ENCODE measurements at regions not wholly inside any gene's neighbourhood (a gene's known extent, or its start where the extent isn't known, plus 50 kb on each side); places are given as distances from the start of the nearest gene placed in this dataset.

DNA sequence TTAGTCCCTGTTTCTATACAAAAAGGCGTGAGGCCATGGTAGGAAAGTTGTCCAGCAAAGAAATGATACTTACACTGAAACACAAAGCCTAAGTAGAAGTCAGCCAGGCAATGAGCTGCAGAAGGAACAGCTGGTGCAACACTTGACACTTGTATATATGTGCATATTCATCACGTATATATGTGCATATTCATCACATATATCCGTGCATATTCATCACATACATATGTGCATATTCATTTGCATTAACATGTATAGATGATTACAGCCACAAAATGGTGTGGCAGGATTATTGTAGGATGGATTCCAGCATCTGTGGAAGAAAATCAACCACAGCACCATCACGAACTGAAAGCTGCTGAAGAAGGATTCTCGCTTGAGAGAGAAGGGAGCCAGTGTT is 189.0 kb upstream of the RGS18 start:
- TF ChIP-seq, protein P1, sequence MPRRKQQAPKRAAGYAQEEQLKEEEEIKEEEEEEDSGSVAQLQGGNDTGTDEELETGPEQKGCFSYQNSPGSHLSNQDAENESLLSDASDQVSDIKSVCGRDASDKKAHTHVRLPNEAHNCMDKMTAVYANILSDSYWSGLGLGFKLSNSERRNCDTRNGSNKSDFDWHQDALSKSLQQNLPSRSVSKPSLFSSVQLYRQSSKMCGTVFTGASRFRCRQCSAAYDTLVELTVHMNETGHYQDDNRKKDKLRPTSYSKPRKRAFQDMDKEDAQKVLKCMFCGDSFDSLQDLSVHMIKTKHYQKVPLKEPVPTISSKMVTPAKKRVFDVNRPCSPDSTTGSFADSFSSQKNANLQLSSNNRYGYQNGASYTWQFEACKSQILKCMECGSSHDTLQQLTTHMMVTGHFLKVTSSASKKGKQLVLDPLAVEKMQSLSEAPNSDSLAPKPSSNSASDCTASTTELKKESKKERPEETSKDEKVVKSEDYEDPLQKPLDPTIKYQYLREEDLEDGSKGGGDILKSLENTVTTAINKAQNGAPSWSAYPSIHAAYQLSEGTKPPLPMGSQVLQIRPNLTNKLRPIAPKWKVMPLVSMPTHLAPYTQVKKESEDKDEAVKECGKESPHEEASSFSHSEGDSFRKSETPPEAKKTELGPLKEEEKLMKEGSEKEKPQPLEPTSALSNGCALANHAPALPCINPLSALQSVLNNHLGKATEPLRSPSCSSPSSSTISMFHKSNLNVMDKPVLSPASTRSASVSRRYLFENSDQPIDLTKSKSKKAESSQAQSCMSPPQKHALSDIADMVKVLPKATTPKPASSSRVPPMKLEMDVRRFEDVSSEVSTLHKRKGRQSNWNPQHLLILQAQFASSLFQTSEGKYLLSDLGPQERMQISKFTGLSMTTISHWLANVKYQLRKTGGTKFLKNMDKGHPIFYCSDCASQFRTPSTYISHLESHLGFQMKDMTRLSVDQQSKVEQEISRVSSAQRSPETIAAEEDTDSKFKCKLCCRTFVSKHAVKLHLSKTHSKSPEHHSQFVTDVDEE (CRISPR knock-in tag; IDR thresholded peaks at IDR 0.05) = no peak
- ATAC-seq = no peak

DNA sequence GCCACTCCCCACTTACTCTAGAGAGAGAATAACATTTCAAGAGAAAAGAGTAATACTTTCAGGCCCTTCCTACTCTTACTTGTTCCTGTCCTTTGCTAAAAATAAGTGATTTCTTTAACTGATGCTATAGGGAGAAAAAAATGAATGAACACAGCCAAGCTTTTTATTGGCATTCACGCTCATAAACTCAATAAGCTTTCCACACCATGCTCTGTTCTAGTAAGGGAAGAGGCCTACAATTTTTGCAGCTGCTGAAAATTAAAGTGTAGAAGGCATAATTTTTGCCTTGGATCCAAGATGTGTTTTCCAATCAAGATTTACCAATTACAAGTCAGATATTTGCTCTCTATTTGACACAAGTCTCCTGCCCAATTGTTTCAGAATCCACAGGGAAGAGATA is 188.1 kb upstream of the RGS18 start:
- no peak for ATAC-seq
- TF ChIP-seq ESRRG (CRISPR knock-in tag; IDR thresholded peaks at IDR 0.05) (no peak), GLIS3 (CRISPR knock-in tag; IDR thresholded peaks at IDR 0.05) (no peak), TCF4 (CRISPR knock-in tag; IDR thresholded peaks at IDR 0.05; ENCODE audit: borderline replicate concordance) (no peak), ARNTL (CRISPR knock-in tag; IDR thresholded peaks at IDR 0.05; ENCODE audit: borderline replicate concordance, low read depth) (no peak), ZFP30 (CRISPR knock-in tag; IDR thresholded peaks at IDR 0.05) (no peak), PATZ1 (CRISPR knock-in tag; IDR thresholded peaks at IDR 0.05; ENCODE audit: borderline replicate concordance) (no peak), POU6F1 (CRISPR knock-in tag; IDR thresholded peaks at IDR 0.05; ENCODE audit: borderline replicate concordance, low read depth) (no peak), TOX (CRISPR knock-in tag; IDR thresholded peaks at IDR 0.05; ENCODE audit: borderline replicate concordance) (no peak), ISL1 (CRISPR knock-in tag; IDR thresholded peaks at IDR 0.05) (no peak), OSR1 (CRISPR knock-in tag; IDR thresholded peaks at IDR 0.05) (no peak), ZFP3 (CRISPR knock-in tag; IDR thresholded peaks at IDR 0.05) (no peak), ZC3H10 (CRISPR knock-in tag; IDR thresholded peaks at IDR 0.05) (no peak), PPARA (CRISPR knock-in tag; IDR thresholded peaks at IDR 0.05; ENCODE audit: borderline replicate concordance) (no peak), RARB (CRISPR knock-in tag; IDR thresholded peaks at IDR 0.05) (no peak)

DNA sequence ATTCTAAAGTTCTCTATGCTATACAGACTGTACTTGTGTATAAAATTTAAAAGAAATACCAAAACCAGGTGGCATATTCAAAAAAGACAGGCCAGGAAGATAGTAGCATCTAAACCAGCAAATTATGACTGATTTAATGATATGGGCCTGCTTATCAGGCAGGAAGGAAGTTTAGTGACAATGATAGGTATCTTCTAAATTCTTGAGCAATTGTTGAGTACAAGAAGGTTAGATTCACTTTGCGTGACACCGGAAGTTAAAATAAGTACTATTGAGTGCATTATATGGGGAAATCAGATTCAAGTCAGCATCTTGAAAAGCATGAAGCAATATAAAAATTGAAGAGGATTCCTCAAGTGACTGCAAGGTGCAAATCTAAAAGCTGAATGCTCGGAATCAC is 186.8 kb upstream of the RGS18 start:
- TF ChIP-seq SNAI2 (CRISPR knock-in tag; IDR thresholded peaks at IDR 0.05) (no peak), ZNF8 (CRISPR knock-in tag; IDR thresholded peaks at IDR 0.05) (no peak), ZC3H10 (CRISPR knock-in tag; IDR thresholded peaks at IDR 0.05) (no peak), ESRRG (CRISPR knock-in tag; IDR thresholded peaks at IDR 0.05) (no peak)
- ATAC-seq = no peak

- no peak for ATAC-seq
- TF ChIP-seq ZNF8 (CRISPR knock-in tag; IDR thresholded peaks at IDR 0.05) = no peak
Measured at GRCh38 chr1:191974004-191974403, 184.3 kb upstream of the RGS18 start.

DNA sequence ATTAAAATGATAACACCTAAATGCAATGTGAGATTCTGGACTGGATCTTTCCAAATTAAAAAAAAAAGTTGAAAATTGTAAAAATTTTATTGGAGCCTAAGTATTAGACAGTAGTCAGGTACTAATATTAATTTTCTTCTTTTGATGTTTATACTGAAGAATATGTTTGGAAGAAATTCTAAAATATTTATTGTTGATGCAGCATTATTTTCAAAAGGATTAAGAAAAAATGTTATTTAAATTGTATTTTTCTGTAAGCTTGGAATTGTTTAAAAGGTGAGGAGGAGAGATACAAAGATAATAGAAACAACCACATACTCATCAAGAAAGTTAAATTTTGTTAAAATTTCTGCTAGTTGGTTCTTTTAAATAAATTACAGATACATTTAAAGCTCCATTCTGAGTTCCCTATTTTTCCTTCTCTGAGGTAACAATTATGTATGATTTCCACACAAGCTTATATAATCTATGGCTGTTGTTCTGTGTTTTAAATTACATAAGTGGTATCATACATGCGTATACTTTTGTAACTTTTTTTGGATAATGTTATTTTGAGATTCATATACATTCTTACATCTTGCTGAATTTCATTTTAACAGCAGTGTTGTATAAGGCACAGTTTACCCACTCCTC is 180.3 kb upstream of the RGS18 start:
- ATAC-seq = no peak
- TF ChIP-seq ZNF565 (CRISPR knock-in tag; conservative IDR thresholded peaks at IDR 0.05; ENCODE audit: low read depth) (no peak), CREB5 (CRISPR knock-in tag; IDR thresholded peaks at IDR 0.05; ENCODE audit: low read depth) (no peak), TOX (CRISPR knock-in tag; IDR thresholded peaks at IDR 0.05; ENCODE audit: borderline replicate concordance) (no peak), OSR1 (CRISPR knock-in tag; IDR thresholded peaks at IDR 0.05) (no peak), ZNF8 (CRISPR knock-in tag; IDR thresholded peaks at IDR 0.05) (no peak), ZNF70 (CRISPR knock-in tag; IDR thresholded peaks at IDR 0.05) (no peak), ZFP30 (CRISPR knock-in tag; IDR thresholded peaks at IDR 0.05) (no peak), SNAI2 (CRISPR knock-in tag; IDR thresholded peaks at IDR 0.05) (no peak), ARNTL (CRISPR knock-in tag; IDR thresholded peaks at IDR 0.05; ENCODE audit: borderline replicate concordance, low read depth) (no peak), POU6F1 (CRISPR knock-in tag; IDR thresholded peaks at IDR 0.05; ENCODE audit: borderline replicate concordance, low read depth) (no peak), TCF4 (CRISPR knock-in tag; IDR thresholded peaks at IDR 0.05; ENCODE audit: borderline replicate concordance) (no peak), PPARA (CRISPR knock-in tag; IDR thresholded peaks at IDR 0.05; ENCODE audit: borderline replicate concordance) (no peak), ZC3H10 (CRISPR knock-in tag; IDR thresholded peaks at IDR 0.05) (no peak)
- TF ChIP-seq, protein P2, sequence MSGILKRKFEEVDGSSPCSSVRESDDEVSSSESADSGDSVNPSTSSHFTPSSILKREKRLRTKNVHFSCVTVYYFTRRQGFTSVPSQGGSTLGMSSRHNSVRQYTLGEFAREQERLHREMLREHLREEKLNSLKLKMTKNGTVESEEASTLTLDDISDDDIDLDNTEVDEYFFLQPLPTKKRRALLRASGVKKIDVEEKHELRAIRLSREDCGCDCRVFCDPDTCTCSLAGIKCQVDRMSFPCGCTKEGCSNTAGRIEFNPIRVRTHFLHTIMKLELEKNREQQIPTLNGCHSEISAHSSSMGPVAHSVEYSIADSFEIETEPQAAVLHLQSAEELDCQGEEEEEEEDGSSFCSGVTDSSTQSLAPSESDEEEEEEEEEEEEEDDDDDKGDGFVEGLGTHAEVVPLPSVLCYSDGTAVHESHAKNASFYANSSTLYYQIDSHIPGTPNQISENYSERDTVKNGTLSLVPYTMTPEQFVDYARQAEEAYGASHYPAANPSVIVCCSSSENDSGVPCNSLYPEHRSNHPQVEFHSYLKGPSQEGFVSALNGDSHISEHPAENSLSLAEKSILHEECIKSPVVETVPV (CRISPR knock-in tag; IDR thresholded peaks at IDR 0.05) = no peak

Measured in SK-N-SH treated with all-trans-retinoic acid at 6 μM for 48 hours (cell line).